ENCODE measurements at regions not wholly inside any gene's neighbourhood (a gene's known extent, or its start where the extent isn't known, plus 50 kb on each side); places are given as distances from the start of the nearest gene placed in this dataset.

DNA sequence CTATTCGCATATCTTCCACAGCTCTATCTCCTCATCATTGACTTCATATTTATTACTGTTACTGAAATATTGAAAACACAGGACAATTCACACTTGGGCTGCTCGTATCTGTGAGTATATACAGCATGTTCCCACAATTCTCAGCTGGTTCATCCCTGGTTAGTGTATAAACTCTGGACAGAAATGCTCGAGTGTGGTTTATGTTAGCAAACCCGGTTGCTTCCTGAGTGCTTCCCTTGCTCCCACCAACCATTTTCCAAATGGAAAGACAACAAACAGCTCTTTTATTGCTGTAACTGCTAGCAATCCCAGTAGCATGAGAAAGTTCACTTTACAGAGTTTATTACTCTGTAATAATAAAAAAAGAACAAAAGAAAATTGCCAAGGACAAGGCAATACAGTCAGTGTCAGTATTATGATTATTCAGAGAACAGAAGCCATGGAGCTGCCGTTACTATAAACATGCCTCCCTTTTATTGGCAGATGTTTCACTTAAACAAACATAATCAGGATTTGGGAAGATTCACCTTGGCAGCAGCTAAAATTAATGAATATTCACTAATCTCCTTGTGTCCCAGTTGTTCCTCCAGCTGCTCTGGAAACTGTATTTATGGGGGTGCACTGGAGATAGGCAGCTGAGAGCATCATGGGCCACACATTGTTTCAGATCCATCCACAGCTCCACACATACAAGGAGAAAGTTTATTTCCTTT is 134.1 kb upstream of the GUCY1A1 start:
- intact Hi-C loops (cut with micrococcal nuclease) = no loop called here
- H3K4me3 Mint-ChIP-seq = no peak overlapping the region
- H3K9me3 Mint-ChIP-seq (ENCODE audit: insufficient read depth) = no peaks in the 10 kb centered on the region
- H3K4me2 ChIP-seq (replicated peaks; ENCODE audit: low read depth, low read length, poor library complexity, severe bottlenecking) = no peak overlapping the region
- no peaks in the 10 kb centered on the region for H3K4me1 Mint-ChIP-seq
- H3K9me3 ChIP-seq (ENCODE audit: control extremely low read depth in 1 of 3, control insufficient read depth in 2 of 3, insufficient read depth in 1 of 3, low read length in 2 of 3) = no peaks in the 10 kb centered on the region
- CTCF ChIA-PET = no interaction called here
- H3K79me2 ChIP-seq (ENCODE audit: control insufficient read depth, insufficient read depth, low read length) = no peaks in the 10 kb centered on the region
- no peak overlapping the region for H3K4me3 ChIP-seq (ENCODE audit: control extremely low read depth in 1 of 5, extremely low read depth in 1 of 5, insufficient read depth in 1 of 5, low read depth in 2 of 5, low read length in 4 of 5)
- POLR2A ChIA-PET = no interaction called here
- no peak for ATAC-seq (ENCODE audit: low read depth)
- no peaks in the 10 kb centered on the region for H3K4me1 ChIP-seq (ENCODE audit: control insufficient read depth in 2 of 2, insufficient read depth in 2 of 2, low read length in 2 of 2)
- H3K27me3 ChIP-seq (replicated peaks in 1 of 4; ENCODE audit: control extremely low read depth in 1 of 4, control insufficient read depth in 3 of 4, insufficient read depth in 4 of 4, low read length in 3 of 4) = no peaks in the 10 kb centered on the region
- WGBS (ENCODE audit: insufficient coverage) = 95% methylated on average over 2 of the region's 5 CpGs
- H3K9ac ChIP-seq (ENCODE audit: low read length) = no peak overlapping the region
- H3K36me3 ChIP-seq (replicated peaks in 1 of 2; ENCODE audit: control extremely low read depth in 1 of 2, control insufficient read depth in 1 of 2, extremely low read depth in 1 of 2, insufficient read depth in 2 of 2, low read length in 1 of 2) = no peaks in the 10 kb centered on the region
- H3K27ac Mint-ChIP-seq = no peak overlapping the region
- no peaks in the 10 kb centered on the region for H3K27me3 Mint-ChIP-seq
- H3K27ac ChIP-seq (ENCODE audit: low read length in 2 of 2) = no peak overlapping the region
- H2AFZ ChIP-seq (ENCODE audit: insufficient read depth, low read depth, low read length, poor library complexity, severe bottlenecking) = no peak overlapping the region
- H4K20me1 ChIP-seq (ENCODE audit: control insufficient read depth, insufficient read depth, low read length, poor library complexity, severe bottlenecking) = no peaks in the 10 kb centered on the region
- TF ChIP-seq, protein P1, sequence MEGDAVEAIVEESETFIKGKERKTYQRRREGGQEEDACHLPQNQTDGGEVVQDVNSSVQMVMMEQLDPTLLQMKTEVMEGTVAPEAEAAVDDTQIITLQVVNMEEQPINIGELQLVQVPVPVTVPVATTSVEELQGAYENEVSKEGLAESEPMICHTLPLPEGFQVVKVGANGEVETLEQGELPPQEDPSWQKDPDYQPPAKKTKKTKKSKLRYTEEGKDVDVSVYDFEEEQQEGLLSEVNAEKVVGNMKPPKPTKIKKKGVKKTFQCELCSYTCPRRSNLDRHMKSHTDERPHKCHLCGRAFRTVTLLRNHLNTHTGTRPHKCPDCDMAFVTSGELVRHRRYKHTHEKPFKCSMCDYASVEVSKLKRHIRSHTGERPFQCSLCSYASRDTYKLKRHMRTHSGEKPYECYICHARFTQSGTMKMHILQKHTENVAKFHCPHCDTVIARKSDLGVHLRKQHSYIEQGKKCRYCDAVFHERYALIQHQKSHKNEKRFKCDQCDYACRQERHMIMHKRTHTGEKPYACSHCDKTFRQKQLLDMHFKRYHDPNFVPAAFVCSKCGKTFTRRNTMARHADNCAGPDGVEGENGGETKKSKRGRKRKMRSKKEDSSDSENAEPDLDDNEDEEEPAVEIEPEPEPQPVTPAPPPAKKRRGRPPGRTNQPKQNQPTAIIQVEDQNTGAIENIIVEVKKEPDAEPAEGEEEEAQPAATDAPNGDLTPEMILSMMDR (IDR thresholded peaks at IDR 0.05) = no peak
- no peak for TF ChIP-seq EZH2 (IDR thresholded peaks at IDR 0.05; ENCODE audit: borderline replicate concordance, insufficient read depth, low read depth, low read length, poor library complexity, severe bottlenecking)
- no peak for DNase-seq

DNA sequence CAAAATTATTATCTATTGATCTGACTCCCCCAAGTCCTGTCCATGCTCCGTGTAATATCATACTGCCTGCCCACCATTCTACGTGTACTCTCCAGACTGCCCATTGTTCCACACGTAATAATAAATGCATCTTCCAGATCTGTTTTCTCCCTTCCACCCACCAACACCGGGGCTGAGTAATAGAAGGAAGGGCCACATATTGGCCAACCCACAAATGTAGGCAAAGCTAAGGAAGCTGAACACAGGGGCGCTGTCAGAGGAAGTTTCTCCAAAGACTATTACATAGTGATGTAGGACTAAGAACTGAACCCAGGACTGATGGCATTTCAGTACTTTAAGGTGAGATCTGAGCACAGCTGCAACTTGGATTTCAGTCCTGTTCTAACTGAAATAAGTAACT is 135.8 kb upstream of the GUCY1A1 start:
- intact Hi-C loops (cut with micrococcal nuclease) = no loop called here
- no peaks in the 10 kb centered on the region for H3K9me3 Mint-ChIP-seq (ENCODE audit: insufficient read depth)
- H3K27me3 ChIP-seq (replicated peaks in 1 of 4; ENCODE audit: control extremely low read depth in 1 of 4, control insufficient read depth in 3 of 4, insufficient read depth in 4 of 4, low read length in 3 of 4) = no peaks in the 10 kb centered on the region

More for the DNA sequence above, 135.8 kb upstream of the GUCY1A1 start:
- H3K27ac ChIP-seq (ENCODE audit: low read length in 2 of 2) = no peak overlapping the region
- Mint-ChIP-seq H3K4me1 (no peaks in the 10 kb centered on the region), H3K27ac (no peak overlapping the region), H3K4me3 (no peak overlapping the region), H3K27me3 (no peaks in the 10 kb centered on the region)
- H3K79me2 ChIP-seq (ENCODE audit: control insufficient read depth, insufficient read depth, low read length) = no peaks in the 10 kb centered on the region
- no peaks in the 10 kb centered on the region for H3K36me3 ChIP-seq (replicated peaks in 1 of 2; ENCODE audit: control extremely low read depth in 1 of 2, control insufficient read depth in 1 of 2, extremely low read depth in 1 of 2, insufficient read depth in 2 of 2, low read length in 1 of 2)
- WGBS (ENCODE audit: insufficient coverage) = 100% methylated on average over 3 of the region's 5 CpGs
- no peak for DNase-seq
- H3K9ac ChIP-seq (ENCODE audit: low read length) = no peak overlapping the region
- CTCF ChIA-PET = no interaction called here
- H3K4me2 ChIP-seq (replicated peaks; ENCODE audit: low read depth, low read length, poor library complexity, severe bottlenecking) = no peak overlapping the region
- POLR2A ChIA-PET = no interaction called here
- ATAC-seq (ENCODE audit: low read depth) = no peak
- H3K4me1 ChIP-seq (ENCODE audit: control insufficient read depth in 2 of 2, insufficient read depth in 2 of 2, low read length in 2 of 2) = no peaks in the 10 kb centered on the region
- H4K20me1 ChIP-seq (ENCODE audit: control insufficient read depth, insufficient read depth, low read length, poor library complexity, severe bottlenecking) = no peaks in the 10 kb centered on the region
- no peak overlapping the region for H2AFZ ChIP-seq (ENCODE audit: insufficient read depth, low read depth, low read length, poor library complexity, severe bottlenecking)
- no peak overlapping the region for H3K4me3 ChIP-seq (ENCODE audit: control extremely low read depth in 1 of 5, extremely low read depth in 1 of 5, insufficient read depth in 1 of 5, low read depth in 2 of 5, low read length in 4 of 5)
- H3K9me3 ChIP-seq (ENCODE audit: control extremely low read depth in 1 of 3, control insufficient read depth in 2 of 3, insufficient read depth in 1 of 3, low read length in 2 of 3) = no peaks in the 10 kb centered on the region
- TF ChIP-seq, protein P1 (IDR thresholded peaks at IDR 0.05) = no peak
- TF ChIP-seq EZH2 (IDR thresholded peaks at IDR 0.05; ENCODE audit: borderline replicate concordance, insufficient read depth, low read depth, low read length, poor library complexity, severe bottlenecking) = no peak
